ENCODE measurements at regions not wholly inside any gene's neighbourhood (a gene's known extent, or its start where the extent isn't known, plus 50 kb on each side); places are given as distances from the start of the nearest gene placed in this dataset.
A peak's percentile ranks its signal among the peaks of the same experiment; 100 is the strongest.
"Not testable (repeated sequence)": the region's sequence is repeated elsewhere in the genome, so short reads cannot be mapped to it uniquely, and the experiment has no call there.

GRCh38 chr7:106736508-106737201 lies 75.7 kb upstream of the CCDC71L start:
- peak overlapping the region; percentile 78 for H3K27ac Mint-ChIP-seq
- H3K4me3 Mint-ChIP-seq, result peak overlapping the region; percentile 1
- H3K36me3 Mint-ChIP-seq (ENCODE audit: low read depth), result no peaks in the 10 kb centered on the region
- no peaks in the 10 kb centered on the region for H3K9me3 Mint-ChIP-seq
- peaks cover 49% of the 10 kb centered on the region for H3K4me1 Mint-ChIP-seq (ENCODE audit: low read depth)
- H3K27me3 Mint-ChIP-seq, result no peaks in the 10 kb centered on the region

GRCh38 chr7:106737202-106737562 lies 76.2 kb upstream of the CCDC71L start:
- H3K27ac Mint-ChIP-seq, result peak overlapping the region; percentile 78
- H3K9me3 Mint-ChIP-seq, result no peaks in the 10 kb centered on the region
- H3K4me1 Mint-ChIP-seq (ENCODE audit: low read depth), result peaks cover 44% of the 10 kb centered on the region
- no peak overlapping the region for H3K4me3 Mint-ChIP-seq
- H3K27me3 Mint-ChIP-seq, result no peaks in the 10 kb centered on the region
- no peaks in the 10 kb centered on the region for H3K36me3 Mint-ChIP-seq (ENCODE audit: low read depth)

- Mint-ChIP-seq H3K27ac (no peak overlapping the region), H3K4me1 (ENCODE audit: low read depth) (peaks cover 16% of the 10 kb centered on the region), H3K27me3 (no peaks in the 10 kb centered on the region), H3K36me3 (ENCODE audit: low read depth) (no peaks in the 10 kb centered on the region), H3K4me3 (no peak overlapping the region), H3K9me3 (no peaks in the 10 kb centered on the region)
These were observed 79.8 kb upstream of the CCDC71L start for GRCh38 chr7:106740806-106741205.

- Mint-ChIP-seq H3K4me3 (no peak overlapping the region), H3K9me3 (no peaks in the 10 kb centered on the region), H3K27me3 (peaks cover 10% of the 10 kb centered on the region), H3K27ac (no peak overlapping the region), H3K4me1 (ENCODE audit: low read depth) (peaks cover 3% of the 10 kb centered on the region), H3K36me3 (ENCODE audit: low read depth) (no peaks in the 10 kb centered on the region)
These were observed 83.7 kb upstream of the CCDC71L start for GRCh38 chr7:106744563-106745091.

GRCh38 chr7:106747301-106747700 lies 86.3 kb upstream of the CCDC71L start:
- not testable (repeated sequence) for H3K4me1 Mint-ChIP-seq (ENCODE audit: low read depth); H3K4me3 Mint-ChIP-seq; H3K27ac Mint-ChIP-seq; H3K9me3 Mint-ChIP-seq; H3K36me3 Mint-ChIP-seq (ENCODE audit: low read depth); H3K27me3 Mint-ChIP-seq

- Mint-ChIP-seq H3K36me3 (ENCODE audit: low read depth) (no peaks in the 10 kb centered on the region), H3K27ac (no peak overlapping the region), H3K4me3 (no peak overlapping the region), H3K4me1 (ENCODE audit: low read depth) (peaks cover 3% of the 10 kb centered on the region), H3K27me3 (peaks cover 10% of the 10 kb centered on the region), H3K9me3 (no peaks in the 10 kb centered on the region)
These were observed 86.8 kb upstream of the CCDC71L start for GRCh38 chr7:106747804-106748203.

- Mint-ChIP-seq H3K36me3 (ENCODE audit: low read depth) (peaks cover 3% of the 10 kb centered on the region), H3K4me1 (ENCODE audit: low read depth) (peaks cover 3% of the 10 kb centered on the region), H3K27ac (no peak overlapping the region), H3K9me3 (peaks cover 2% of the 10 kb centered on the region), H3K27me3 (peaks cover 10% of the 10 kb centered on the region), H3K4me3 (no peak overlapping the region)
These were observed 88.2 kb upstream of the CCDC71L start for GRCh38 chr7:106749165-106749564.

GRCh38 chr7:106750773-106751172 lies 89.8 kb upstream of the CCDC71L start:
- H3K4me3 Mint-ChIP-seq, result no peak overlapping the region
- no peak overlapping the region for H3K27ac Mint-ChIP-seq
- H3K27me3 Mint-ChIP-seq, result peaks cover 10% of the 10 kb centered on the region
- H3K9me3 Mint-ChIP-seq, result peaks cover 9% of the 10 kb centered on the region
- peaks cover 6% of the 10 kb centered on the region for H3K36me3 Mint-ChIP-seq (ENCODE audit: low read depth)
- H3K4me1 Mint-ChIP-seq (ENCODE audit: low read depth), result peaks cover 3% of the 10 kb centered on the region

GRCh38 chr7:106752367-106752766 lies 91.4 kb upstream of the CCDC71L start:
- H3K27me3 Mint-ChIP-seq, result peaks cover 10% of the 10 kb centered on the region
- peaks cover 3% of the 10 kb centered on the region for H3K4me1 Mint-ChIP-seq (ENCODE audit: low read depth)
- no peak overlapping the region for H3K4me3 Mint-ChIP-seq
- H3K27ac Mint-ChIP-seq, result no peak overlapping the region
- peaks cover 6% of the 10 kb centered on the region for H3K36me3 Mint-ChIP-seq (ENCODE audit: low read depth)
- peaks cover 12% of the 10 kb centered on the region for H3K9me3 Mint-ChIP-seq

- not testable (repeated sequence) for H3K36me3 Mint-ChIP-seq (ENCODE audit: low read depth); H3K4me3 Mint-ChIP-seq; H3K27me3 Mint-ChIP-seq; H3K4me1 Mint-ChIP-seq (ENCODE audit: low read depth); H3K27ac Mint-ChIP-seq
- H3K9me3 Mint-ChIP-seq, result peaks cover 12% of the 10 kb centered on the region
These were observed 94.1 kb upstream of the CCDC71L start for GRCh38 chr7:106755024-106755423.

- Mint-ChIP-seq H3K9me3 (peaks cover 12% of the 10 kb centered on the region), H3K4me3 (no peak overlapping the region), H3K27ac (no peak overlapping the region), H3K4me1 (ENCODE audit: low read depth) (no peaks in the 10 kb centered on the region), H3K27me3 (no peaks in the 10 kb centered on the region), H3K36me3 (ENCODE audit: low read depth) (peaks cover 6% of the 10 kb centered on the region)
These were observed 94.7 kb upstream of the CCDC71L start for GRCh38 chr7:106755641-106756040.

- peaks cover 12% of the 10 kb centered on the region for H3K9me3 Mint-ChIP-seq
These were observed 95.1 kb upstream of the CCDC71L start for GRCh38 chr7:106756071-106756470.

GRCh38 chr7:106756884-106757283 lies 95.9 kb upstream of the CCDC71L start:
- no peaks in the 10 kb centered on the region for H3K4me1 Mint-ChIP-seq (ENCODE audit: low read depth)

More at GRCh38 chr7:106756071-106756470, 95.1 kb upstream of the CCDC71L start:
- H3K27me3 Mint-ChIP-seq, result no peaks in the 10 kb centered on the region
- H3K4me3 Mint-ChIP-seq, result no peak overlapping the region
- H3K4me1 Mint-ChIP-seq (ENCODE audit: low read depth), result no peaks in the 10 kb centered on the region
- H3K27ac Mint-ChIP-seq, result no peak overlapping the region
- peaks cover 6% of the 10 kb centered on the region for H3K36me3 Mint-ChIP-seq (ENCODE audit: low read depth)

GRCh38 chr7:106757846-106758245 lies 96.9 kb upstream of the CCDC71L start:
- no peaks in the 10 kb centered on the region for H3K4me1 Mint-ChIP-seq (ENCODE audit: low read depth)
- H3K4me3 Mint-ChIP-seq, result no peak overlapping the region
- peaks cover 12% of the 10 kb centered on the region for H3K9me3 Mint-ChIP-seq
- no peaks in the 10 kb centered on the region for H3K27me3 Mint-ChIP-seq
- H3K27ac Mint-ChIP-seq, result no peak overlapping the region
- peaks cover 6% of the 10 kb centered on the region for H3K36me3 Mint-ChIP-seq (ENCODE audit: low read depth)

More at GRCh38 chr7:106756884-106757283, 95.9 kb upstream of the CCDC71L start:
- H3K27me3 Mint-ChIP-seq, result no peaks in the 10 kb centered on the region
- H3K4me3 Mint-ChIP-seq, result no peak overlapping the region
- peaks cover 12% of the 10 kb centered on the region for H3K9me3 Mint-ChIP-seq
- no peak overlapping the region for H3K27ac Mint-ChIP-seq
- H3K36me3 Mint-ChIP-seq (ENCODE audit: low read depth), result peaks cover 6% of the 10 kb centered on the region

- H3K4me1 Mint-ChIP-seq (ENCODE audit: low read depth), result peaks cover 18% of the 10 kb centered on the region
- H3K36me3 Mint-ChIP-seq (ENCODE audit: low read depth); H3K27me3 Mint-ChIP-seq; H3K9me3 Mint-ChIP-seq; H3K4me3 Mint-ChIP-seq; H3K27ac Mint-ChIP-seq: not testable (repeated sequence)
These were observed 101.9 kb upstream of the CCDC71L start for GRCh38 chr7:106762845-106763244.

- Mint-ChIP-seq H3K27me3 (no peaks in the 10 kb centered on the region), H3K4me3 (no peak overlapping the region), H3K4me1 (ENCODE audit: low read depth) (peaks cover 27% of the 10 kb centered on the region), H3K27ac (no peak overlapping the region), H3K9me3 (no peaks in the 10 kb centered on the region), H3K36me3 (ENCODE audit: low read depth) (no peaks in the 10 kb centered on the region)
These were observed 101.4 kb upstream of the PIK3CG start for GRCh38 chr7:106763717-106764116.

Measured in stimulated activated naive CD8-positive, alpha-beta T cell treated with anti-CD3 and anti-CD28 coated beads, Interleukin-15, Interleukin-2, amounts not matched to agents 100 ng/mL and 50 ng/mL, for 24 hours (primary cell).